ENCODE measurements at regions not wholly inside any gene's neighbourhood (a gene's known extent, or its start where the extent isn't known, plus 50 kb on each side); places are given as distances from the start of the nearest gene placed in this dataset.

DNA sequence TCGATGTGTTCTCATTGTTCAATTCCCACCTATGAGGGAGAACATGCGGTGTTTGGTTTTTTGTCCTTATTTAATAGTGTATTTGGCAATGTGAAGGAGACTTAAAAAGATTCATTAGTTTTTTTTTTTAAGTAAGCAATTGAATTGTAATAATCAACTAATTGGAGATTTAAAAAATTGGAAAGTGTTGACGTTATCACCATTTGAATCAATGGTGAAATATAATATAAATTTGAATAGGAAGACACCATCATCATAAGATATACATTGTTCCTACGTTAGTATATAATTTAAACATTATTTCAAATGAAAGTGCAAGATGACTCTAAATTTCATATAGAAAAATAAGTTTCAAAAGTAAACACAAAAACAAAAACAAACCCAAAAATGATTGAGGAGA lies 2858.1 kb upstream of the PCDH20 start:
- Histone ChIP-seq H2BK120ac (ENCODE audit: low read depth, low read length, poor library complexity, severe bottlenecking) (no peak overlapping the region), H2AK5ac (ENCODE audit: insufficient read length, low read length) (no peak overlapping the region), H4K5ac (ENCODE audit: insufficient read length, low read depth, low read length) (no peak overlapping the region), H3K9ac (ENCODE audit: extremely low read depth, insufficient read length, low read length) (no peak overlapping the region), H3K56ac (ENCODE audit: insufficient read length, low read depth, low read length) (no peak overlapping the region), H2BK15ac (ENCODE audit: low read depth, low read length) (no peak overlapping the region), H3K23me2 (ENCODE audit: insufficient read length, low read depth, low read length, poor library complexity, severe bottlenecking) (no peaks in the 10 kb centered on the region), H2BK12ac (ENCODE audit: insufficient read length, low read depth, low read length) (no peak overlapping the region), H3K27ac (ENCODE audit: insufficient read length, low read depth, low read length) (no peak overlapping the region), H3K14ac (ENCODE audit: insufficient read depth, low read length) (no peak overlapping the region), H3K4me2 (ENCODE audit: insufficient read depth, insufficient read length, low read length) (no peak overlapping the region), H2BK20ac (ENCODE audit: low read depth, low read length, poor library complexity, severe bottlenecking) (no peak overlapping the region), H3K79me1 (ENCODE audit: insufficient read depth, low read depth, low read length, poor library complexity, severe bottlenecking) (no peaks in the 10 kb centered on the region), H3K9me3 (ENCODE audit: control insufficient read depth, low read depth, low read length) (no peaks in the 10 kb centered on the region), H3K4ac (ENCODE audit: low read depth, low read length) (no peak overlapping the region), H4K8ac (replicated peaks; ENCODE audit: insufficient read length, low read depth, low read length) (no peak overlapping the region), H2AFZ (ENCODE audit: low read length) (no peak overlapping the region), H3K18ac (ENCODE audit: insufficient read length, low read depth, low read length) (no peak overlapping the region), H3K27me3 (ENCODE audit: insufficient read depth, low read length) (no peaks in the 10 kb centered on the region), H3T11ph (ENCODE audit: low read length) (no peak overlapping the region), H4K20me1 (ENCODE audit: control insufficient read depth, insufficient read depth, insufficient read length) (no peaks in the 10 kb centered on the region), H3K79me2 (ENCODE audit: insufficient read depth, low read length) (no peaks in the 10 kb centered on the region), H2BK5ac (ENCODE audit: insufficient read length, low read length) (no peak overlapping the region), H4K91ac (ENCODE audit: insufficient read length, low read depth, low read length) (no peak overlapping the region), H3K23ac (ENCODE audit: insufficient read length, low read depth, low read length) (no peak overlapping the region), H3K4me1 (ENCODE audit: insufficient read depth, low read length) (no peaks in the 10 kb centered on the region)
- peaks cover 3 to 7% (median 4%) of the 10 kb centered on the region in 3 experiments; a peak in 4 of 7 replicates for H3K36me3 Mint-ChIP-seq (ENCODE audit: insufficient read depth in 1 of 3, low read depth in 3 of 3)
- peaks cover 6 to 9% of the 10 kb centered on the region in 2 experiments for H3K9me3 Mint-ChIP-seq
- TF ChIP-seq CTCF (conservative IDR thresholded peaks at IDR 0.05): no peak
- DNase-seq: no peak
- no CpG with 5 or more reads among the region's 4 CpGs for WGBS (ENCODE audit: extremely low coverage, insufficient read length, low lambda C conversion rate)
- H3K4me3 Mint-ChIP-seq: no peak overlapping the region
- no peaks in the 10 kb centered on the region for H3K4me1 Mint-ChIP-seq
- H3K27me3 Mint-ChIP-seq (ENCODE audit: low read depth): no peaks in the 10 kb centered on the region
- no peak overlapping the region for H3K27ac Mint-ChIP-seq
